Activated gamma-delta T cell treated with Interleukin-2 at 50 U/mL for 16 hours (primary cell): ENCODE measurements at regions not wholly inside any gene's neighbourhood (a gene's known extent, or its start where the extent isn't known, plus 50 kb on each side); places are given as distances from the start of the nearest gene placed in this dataset.
A peak's percentile ranks its signal among the peaks of the same experiment; 100 is the strongest.
"Not testable (repeated sequence)": the region's sequence is repeated elsewhere in the genome, so short reads cannot be mapped to it uniquely, and the experiment has no call there.

Source experiments
- DNase-seq: peaks from one replicate; pipeline ENCODE4 v3.0.0-alpha.2; 2020

DNA sequence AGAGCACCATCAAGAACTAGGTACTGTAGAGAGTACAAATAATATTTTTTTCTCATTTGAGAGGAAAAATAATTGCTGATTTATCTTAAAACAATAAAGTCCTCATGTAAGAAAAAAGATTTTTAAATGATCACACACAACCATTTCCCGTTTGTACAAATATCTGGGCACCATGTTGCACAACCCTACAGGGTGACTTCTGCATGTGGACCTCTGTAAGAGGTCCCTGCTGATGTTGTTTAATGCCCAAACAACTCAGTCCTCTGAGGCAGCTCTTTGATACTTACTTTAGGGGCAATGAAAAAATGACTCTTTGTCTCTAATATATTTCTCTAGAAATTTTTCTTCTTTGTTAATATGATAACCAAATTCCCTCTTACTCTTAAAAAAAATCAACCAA is 168.1 kb upstream of the SATB1 start:
- no peak for DNase-seq

DNA sequence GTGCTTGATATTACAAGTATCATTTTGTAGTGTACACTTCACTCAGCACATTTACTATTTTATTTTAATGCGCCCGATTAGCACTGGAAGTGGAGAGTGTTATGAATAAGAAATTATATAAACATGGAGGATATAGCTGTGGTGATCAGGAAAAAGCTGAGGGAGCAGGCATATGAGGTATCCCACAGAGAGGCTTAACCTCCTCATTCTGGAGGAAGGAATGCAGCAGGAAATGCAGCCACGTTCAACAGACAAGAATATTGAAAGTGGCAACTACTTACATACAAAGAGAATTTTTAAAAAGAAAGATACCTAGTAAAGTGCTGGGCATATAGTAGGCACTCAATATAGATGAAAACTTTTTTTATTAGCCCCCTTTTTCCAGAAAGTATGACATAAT is 166.0 kb upstream of the SATB1 start:
- no peak for DNase-seq

DNA sequence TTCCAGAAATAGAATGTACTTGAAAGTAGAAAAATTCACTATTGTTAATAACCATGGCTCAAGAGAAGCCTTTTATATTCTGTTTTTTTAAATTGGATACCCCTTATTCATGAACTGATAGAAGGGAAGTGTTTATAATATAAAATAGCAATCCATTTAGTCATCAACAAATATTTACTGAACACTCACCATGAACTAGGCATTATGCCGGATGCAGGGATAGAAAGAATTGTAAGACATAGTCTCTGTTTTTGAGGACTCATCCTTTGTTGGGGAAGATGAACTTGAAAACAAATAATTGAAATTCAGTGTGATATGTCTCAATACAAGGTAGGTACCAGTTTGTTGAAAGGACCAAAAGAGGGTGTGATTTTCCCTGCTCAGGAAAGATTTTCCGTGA is 160.9 kb upstream of the SATB1 start:
- DNase-seq: no peak

DNA sequence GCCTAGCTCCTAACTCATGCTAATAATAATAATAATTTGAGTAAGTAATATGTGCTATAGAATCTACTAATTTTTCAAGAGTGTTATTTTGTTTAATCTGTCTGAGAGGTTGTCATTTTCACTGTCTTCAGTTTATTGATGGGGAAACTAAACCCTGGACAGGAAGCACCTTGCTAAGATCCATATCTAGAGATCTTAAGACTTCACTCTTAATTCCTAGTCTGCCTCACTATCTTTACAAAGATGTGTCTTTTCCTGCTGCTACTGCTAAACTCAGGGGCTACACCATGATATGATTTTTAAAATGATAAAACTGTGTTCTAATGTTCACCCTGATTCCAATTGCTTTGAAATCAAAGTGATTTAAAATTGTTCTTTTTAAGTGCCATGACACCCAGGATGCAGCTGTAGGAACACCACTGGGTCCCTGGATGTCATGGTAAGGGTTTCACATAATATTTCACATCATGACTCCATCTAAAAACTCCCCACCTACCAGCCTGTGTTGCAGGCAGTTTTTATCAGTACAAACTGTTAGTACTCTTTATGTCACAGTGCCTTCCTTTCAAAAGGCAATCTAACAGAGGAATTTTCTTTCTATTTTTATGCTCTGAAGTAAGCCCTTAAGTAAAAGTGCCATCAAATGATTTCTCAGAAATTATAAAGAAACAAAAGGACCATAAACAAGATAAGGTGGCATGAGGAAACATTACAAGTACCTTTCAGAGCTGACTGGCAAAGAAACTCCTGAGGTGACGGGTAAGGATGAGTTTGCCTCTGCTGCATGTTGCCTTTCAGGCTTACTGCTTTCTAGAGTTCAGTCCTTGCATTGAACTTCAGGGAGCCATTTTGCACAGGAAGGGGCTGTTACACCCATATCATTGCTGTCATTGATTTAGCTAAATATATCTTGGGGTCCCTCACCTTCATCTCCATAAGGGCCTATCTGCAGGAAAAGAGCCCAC is 160.1 kb upstream of the SATB1 start:
- no peak for DNase-seq

DNA sequence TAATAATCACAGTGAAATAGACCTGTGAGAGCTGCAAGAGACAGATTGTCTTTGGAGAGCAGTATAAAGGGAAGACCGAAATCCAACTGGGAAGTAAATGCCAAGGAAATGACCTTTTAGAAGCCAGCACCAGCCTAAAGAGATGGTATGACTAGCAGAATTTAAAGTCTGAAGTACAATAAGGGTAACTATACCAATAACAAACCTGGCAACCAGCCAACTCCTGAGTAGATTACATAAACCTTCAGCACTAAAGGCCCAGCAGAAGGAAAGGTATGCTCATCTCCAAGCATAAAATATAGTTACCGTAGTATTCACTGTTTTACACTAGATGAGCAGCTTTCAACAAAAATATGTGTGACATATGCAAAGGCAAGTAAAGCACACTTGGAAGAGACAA is 155.1 kb upstream of the SATB1 start:
- DNase-seq: no peak

DNA sequence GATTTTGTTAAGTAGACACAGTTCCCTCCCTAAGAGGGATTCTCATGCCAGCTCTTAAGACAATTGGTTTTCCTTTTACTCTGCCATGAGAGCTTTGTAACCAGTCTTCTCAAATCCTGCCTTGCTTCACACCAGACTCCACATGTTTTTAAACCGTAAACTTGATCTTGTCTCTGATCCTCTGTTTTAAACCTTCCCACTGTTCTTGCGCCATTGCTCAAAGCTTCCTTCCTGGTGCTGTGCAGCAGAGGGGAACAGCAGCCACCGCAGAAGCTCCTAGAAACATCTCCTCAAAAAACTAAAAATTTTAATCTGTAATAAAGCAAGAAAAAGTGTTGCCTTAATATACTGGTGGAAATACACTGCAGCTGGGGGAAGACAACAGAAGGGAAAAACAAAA is 154.5 kb upstream of the SATB1 start:
- no peak for DNase-seq

DNA sequence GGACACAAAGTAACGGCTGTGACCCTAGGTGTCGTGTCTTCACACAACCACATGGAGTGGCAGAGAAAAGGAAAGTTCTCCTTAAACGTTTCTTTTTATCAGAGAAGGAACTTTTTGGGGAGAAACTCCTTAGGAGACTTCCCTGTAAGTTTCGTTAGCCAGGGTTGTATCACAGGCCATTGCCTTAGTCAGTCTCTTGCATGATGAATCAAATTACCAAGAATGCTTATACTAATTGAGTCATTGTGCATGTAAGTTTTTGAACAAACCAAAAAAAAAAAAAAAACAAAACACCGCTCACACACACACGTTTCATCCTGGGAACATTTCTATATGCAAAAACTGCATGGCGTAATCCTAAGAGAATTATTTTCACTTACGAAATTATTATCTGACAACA is 150.4 kb upstream of the SATB1 start:
- DNase-seq: no peak

DNA sequence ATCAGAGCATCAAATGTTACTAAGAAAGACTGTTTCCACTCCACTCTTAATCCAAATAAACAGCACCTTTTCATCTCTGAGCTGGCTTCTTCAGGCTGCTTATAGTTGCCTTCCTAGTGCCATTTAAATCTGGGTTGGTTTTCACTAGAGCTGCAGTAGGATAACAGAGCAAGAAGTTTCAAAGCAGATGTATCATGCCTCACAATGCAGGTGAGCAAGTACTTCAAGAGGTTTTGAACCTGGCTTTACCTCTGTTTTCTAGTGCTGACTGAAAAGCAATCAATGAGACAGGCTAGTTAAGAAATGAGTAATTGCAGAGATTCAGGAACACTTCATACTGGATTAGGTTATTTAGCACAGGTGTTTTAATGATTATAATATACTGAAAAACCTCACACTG is 147.7 kb upstream of the SATB1 start:
- no peak for DNase-seq

DNA sequence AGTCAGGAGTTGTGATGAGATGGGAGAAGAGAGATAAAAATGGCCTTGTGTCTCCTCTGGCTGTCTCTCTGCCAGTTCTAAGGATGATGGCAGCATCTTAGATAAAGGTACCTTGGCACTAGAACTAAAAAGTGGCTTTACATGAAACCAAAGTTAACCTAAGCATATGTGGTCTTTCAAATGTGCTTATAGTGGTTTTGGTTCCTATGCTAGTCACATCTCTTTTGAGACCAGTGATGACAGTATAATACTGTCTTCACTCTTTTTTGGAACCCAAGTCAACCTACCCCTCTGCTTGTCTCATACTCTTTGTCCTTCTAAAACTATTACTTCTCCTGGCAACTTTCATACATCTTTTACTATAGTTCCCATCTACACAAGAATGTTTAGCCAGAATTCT is 142.2 kb upstream of the SATB1 start:
- DNase-seq: no peak

DNA sequence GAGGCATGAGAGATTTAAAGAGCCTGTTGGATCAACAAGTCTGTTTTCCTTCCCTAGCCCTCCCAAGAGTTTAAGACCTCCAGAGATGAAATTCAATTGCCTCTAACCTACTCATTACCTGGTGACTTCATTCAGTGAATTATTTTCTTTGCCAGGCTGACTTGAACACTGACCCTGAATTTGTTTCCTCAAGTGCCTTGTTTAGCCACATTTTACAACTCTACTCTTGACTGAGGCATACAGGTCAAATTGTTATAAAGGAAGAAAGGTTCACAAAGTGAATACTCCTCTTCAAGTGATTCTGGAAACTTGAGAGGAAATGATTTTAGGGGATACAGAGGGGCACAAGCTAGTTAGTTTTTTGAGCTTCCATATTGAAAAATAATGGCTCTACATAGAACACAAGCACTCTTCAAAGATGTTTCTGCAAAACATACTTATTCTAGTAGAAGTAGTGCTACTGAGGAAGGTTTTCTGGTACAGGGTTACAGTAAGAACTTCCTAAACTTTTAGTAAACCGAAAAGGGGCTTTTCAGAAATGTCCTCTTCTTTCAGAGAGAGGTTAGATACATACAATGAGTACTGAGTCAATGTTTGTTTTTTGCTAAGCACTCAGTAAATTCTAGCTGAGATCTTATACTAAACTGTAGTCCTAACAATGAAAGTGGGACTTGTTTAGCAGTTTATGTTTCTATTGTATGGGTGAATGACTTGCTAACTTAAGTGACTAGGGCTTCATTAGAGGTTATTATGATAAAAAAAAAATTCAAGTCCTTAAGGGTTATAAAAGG is 137.4 kb upstream of the SATB1 start:
- no peak for DNase-seq

DNA sequence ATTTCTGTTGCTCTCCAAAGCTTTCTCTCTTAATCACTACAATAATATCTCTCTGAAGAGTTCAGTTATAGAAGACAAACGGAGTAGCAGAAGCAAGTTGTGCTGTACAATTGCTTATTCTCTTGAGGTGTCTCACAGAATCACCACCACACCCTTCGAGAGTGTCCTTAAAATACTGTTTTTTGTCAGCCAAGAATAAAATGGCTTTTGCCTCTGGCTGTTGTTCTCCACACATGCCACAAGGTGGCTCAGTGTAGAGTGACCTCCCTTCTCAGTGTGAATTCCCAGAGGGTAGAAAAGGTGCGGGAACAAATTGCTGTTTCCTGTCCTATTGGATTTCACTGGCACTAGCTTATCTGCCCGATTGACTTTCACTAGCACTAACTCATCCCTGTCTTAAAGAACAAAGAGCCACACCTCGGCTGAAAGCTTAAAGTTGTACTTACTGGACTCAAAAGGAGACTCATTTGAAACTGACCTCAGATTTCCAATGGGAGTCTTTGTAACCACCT is 134.2 kb upstream of the SATB1 start:
- peak; percentile 7 for DNase-seq

DNA sequence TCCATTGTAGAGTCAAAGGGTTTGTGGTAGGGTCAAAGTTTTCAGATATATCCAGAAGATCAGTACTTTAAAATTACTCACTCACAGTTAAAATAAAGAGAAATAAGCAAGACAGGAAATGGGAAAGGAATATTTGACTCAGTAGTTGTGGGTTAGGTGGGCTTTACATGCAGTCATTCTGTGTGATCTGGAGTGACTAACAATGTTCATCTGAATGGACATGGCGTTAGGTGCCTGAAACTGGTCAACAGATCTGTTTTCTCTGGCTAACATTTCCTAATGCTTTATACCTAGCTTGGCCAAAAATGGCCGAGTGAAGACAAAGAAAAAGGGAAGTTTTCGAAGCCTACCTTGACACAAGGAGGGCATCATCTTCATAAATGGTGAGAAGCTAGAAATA is 133.4 kb upstream of the SATB1 start:
- no peak for DNase-seq

DNA sequence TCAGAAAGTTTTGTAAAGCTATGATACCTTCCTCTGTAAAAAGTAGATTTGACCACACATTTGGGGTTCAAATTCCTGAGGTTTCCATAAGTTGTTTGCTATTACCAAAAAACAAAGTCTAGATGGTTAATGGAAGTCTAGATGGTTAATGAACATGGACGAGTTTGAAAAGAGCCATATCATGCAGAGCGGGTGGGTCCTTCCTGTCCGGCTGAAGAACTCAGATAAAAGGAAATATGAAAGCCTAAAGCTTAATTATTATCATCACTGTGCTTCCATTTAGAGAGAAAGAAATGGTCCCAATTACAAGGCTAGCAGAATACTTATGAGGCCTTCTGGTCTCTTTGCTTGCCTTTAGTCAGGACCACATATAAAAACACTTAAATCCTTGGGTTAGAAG is 132.1 kb upstream of the SATB1 start:
- no peak for DNase-seq

DNA sequence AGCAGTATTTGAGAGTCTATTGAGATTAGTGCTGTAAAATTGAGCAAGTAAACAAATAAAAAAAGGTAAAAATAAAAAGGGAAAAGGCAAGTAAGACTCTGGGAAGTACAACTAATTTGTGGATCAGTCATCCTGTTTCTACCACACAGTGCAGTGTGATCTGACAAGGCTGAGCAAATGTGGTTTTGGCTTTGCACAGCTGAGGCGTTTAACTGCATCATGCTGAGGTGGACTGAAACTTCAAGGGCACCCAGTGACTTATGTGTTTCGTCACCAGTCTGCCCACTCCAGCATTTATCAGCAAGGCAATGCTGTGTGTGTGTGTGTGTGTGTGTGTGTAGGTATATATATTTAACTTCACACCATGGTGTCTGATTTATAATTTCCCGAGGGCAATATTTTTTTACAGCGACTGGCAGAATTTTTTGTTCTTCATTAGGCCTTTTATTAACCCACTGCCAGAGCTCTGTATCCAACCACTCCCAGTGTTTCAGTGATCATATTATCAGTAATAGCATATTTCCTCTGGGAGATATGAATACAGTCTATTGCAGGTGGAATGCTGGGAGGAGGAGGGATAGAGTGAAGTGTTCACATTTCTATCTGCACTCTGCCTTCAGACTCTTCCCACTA is 131.5 kb upstream of the SATB1 start:
- DNase-seq: peak; percentile 18

DNA sequence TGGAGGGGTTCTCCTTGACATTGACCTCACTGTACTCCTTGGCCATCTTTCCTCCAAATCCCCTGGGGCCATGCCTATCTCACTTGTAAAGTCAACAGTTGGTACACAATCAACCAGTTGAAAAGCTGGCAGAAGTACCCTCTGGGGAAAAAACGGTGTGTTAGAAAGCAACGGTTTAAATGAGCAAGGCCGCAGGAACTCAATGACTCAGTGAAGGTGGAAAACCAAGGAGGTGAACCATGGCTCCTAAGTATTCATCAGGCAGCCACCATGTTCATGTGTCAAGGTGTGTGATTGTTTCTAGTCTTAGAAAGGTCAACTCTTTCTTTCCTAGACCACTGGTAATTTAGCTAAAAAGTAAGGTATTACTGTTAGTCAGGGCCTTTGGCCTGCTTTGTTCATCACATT is 130.9 kb upstream of the SATB1 start:
- no peak for DNase-seq

DNA sequence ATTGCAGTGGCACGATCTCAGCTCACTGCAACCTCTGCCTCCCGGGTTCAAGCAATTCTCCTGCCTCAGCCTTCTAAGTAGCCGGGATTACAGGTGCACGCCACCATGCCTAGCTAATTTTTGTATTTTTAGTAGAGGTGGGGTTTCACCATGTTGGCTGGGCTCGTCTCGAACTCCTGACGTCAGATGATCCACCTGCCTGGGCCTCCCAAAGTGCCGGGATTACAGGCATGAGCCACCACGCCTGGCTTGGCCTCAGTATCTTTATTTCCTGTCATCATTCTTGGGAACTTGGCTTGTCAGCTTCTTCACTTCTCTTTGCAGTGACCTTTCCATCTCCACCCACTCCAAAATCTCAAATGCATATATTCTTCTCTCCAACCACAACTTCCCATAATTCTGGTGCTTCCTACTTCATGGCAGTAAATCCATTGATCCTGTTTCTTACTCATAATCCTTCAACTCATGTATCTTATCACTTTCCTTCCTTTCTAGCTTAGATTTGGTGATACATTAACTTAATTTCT is 127.5 kb upstream of the SATB1 start:
- not testable (repeated sequence) for DNase-seq

DNA sequence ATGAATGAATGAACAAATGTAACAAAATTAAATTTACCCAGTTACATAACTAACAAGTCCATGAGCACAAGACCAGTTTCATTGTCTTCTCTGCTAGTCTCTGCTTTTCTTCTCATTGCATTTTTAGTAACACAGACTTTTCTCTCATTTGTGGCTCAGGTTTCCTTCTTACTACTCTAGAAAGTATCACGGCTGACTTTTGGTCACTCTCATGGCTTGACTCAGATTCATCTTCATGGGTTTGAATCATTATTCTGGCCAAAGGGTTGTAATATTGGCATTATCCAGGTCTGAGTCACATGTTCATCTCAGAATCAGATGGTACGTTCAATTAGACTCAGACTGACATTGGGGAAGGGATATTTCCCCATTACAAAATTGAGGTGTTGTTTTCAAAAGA is 121.5 kb upstream of the SATB1 start:
- no peak for DNase-seq

DNA sequence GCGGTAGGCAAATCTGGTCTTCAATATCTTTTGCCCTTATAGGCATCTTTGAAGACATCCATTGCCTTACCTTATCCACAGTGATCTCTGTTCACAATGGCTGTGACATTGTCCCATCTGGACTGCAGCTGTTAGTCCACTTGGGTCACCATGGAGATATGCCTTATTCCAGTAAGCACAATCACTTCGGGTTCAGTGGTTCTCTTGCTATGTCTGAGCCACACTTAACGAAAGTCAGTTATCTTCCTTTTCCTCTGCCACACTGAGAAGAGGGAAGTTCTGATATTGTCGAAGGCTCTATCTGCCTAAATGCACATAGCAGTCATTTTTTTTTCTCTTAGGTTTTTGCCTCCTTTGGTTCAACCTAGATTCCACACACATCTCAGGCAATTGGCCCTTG is 119.0 kb upstream of the SATB1 start:
- no peak for DNase-seq

DNA sequence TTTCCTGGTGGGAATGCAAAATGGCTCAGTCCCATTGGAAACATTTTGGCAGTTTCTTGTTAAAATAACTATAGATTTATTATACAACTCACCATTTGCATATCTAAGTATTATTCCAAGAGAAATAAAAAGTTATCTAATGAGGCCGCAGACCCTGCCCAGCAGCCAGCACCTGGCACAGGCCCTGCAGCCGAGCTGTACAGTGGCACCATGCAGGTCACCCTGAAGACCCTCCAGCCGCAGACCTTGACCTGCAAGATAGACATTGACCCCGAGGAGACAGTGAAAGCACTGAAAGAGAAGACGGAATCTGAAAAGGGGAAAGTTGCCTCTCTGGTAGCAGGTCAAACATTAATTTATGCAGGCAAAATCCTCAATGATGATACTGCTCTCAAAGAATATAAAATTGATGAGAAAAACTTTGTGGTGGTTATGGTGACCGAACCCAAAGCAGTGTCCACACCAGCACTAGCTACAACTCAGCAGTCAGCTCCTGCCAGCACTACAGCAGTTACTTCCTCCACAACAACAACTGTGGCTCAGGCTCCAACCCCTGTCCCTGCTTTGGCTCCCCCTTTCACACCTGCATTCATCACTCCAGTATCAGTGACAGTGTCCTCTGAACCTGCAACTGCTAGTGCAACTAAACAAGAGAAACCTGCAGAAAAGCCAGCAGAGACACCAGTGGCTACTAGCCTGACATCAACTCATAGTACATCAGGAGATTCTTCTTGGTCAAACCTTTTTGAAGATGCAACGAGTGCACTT is 113.5 kb upstream of the SATB1 start:
- no peak for DNase-seq

DNA sequence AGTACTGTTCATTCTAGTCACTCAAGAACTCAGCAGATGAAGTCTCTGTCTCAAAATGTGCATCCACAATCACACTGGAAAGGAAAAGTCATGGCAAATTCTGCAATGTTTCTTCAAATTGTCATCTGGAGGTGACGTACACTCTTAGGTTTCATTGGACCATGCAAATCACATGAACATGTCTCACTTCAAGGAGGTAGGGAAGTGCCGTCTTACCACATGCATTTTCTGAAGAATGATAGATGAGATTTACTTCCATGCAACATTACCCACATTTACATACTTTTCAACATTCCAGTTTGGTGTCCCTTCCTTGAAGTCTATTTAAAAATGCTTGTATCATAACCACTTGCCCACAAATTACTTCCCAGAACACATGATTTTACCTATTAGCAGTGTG is 107.9 kb upstream of the SATB1 start:
- DNase-seq: no peak

DNA sequence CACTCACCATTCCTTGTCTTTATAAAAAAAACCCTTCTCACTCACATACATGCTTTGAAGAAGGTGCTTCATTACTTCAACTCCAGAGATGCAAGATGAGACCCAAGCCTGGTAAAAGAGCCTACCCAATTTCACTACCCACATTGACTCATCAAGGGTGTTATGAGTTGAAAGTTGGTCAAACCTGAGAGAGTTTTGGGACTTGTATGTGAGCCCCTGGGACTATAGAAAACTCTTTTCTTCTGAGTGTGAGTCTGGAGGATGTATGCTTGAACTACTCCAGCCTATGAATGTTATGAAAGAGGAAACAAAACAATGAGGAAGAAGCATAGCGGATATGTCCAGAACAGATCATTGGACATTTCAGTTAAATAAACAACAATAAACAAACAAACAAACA is 106.5 kb upstream of the SATB1 start:
- DNase-seq: no peak

DNA sequence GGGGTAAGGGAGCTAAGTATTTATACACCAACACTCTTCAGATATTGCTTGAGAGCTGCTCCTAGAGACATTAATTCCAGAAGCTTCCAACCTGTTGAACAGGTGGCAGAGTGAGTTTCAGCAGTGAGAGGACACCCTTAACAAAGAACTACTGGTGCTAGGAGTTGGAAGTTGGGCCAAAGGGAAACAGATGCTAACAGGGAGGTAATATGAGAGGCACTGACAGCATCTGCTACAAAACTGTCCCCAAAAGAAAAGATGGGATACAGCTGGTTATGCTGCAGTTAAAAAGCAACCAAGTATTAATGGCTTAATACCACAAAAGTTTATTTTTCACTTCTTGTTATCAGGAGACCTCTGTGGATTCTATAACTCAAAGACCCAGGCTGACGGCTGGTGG is 104.5 kb upstream of the SATB1 start:
- DNase-seq: no peak

DNA sequence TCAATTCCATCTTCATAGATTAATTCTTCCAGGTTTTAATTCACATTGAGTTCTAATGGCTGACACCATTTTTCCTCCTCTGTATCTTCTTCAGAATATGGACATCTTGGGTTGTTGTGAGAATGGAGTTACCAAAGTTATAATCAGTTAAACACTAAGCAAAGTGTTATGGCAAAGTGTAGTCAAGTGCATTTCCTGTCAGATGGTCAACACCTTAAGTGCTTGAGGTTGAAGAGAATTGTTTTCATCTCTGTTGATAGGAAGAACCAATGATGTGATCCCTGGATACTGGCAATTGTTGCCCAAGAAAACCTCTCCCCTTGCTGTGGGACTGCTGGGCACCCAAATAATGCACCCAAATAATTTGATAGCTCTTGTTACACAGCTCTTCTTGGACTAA is 102.6 kb upstream of the SATB1 start:
- DNase-seq: no peak
